GM21423 (cell line): ENCODE measurements at regions not wholly inside any gene's neighbourhood (a gene's known extent, or its start where the extent isn't known, plus 50 kb on each side); places are given as distances from the start of the nearest gene placed in this dataset.
A peak's percentile ranks its signal among the peaks of the same experiment; 100 is the strongest.
"Not testable (repeated sequence)": the region's sequence is repeated elsewhere in the genome, so short reads cannot be mapped to it uniquely, and the experiment has no call there.

Source experiments
- ATAC-seq: cut with Tn5 transposase; IDR thresholded peaks from one replicate; pipeline ENCODE4 v1.9.1; 2021; ENCODE audit warnings: mild to moderate bottlenecking, moderate library complexity; ENCODE audit not compliant: unreplicated experiment

GRCh38 chr3:153889905-153890334 is 231.3 kb upstream of the ARHGEF26 start:
- peak; percentile 57 for ATAC-seq

GRCh38 chr3:153892126-153892525 is 229.1 kb upstream of the ARHGEF26 start:
- ATAC-seq, result no peak

GRCh38 chr3:153894857-153895256 is 226.3 kb upstream of the ARHGEF26 start:
- no peak for ATAC-seq

- no peak for ATAC-seq
Observed at GRCh38 chr3:153896197-153896596, 225.0 kb upstream of the ARHGEF26 start.

- ATAC-seq, result peak; percentile 89
Observed at GRCh38 chr3:153897025-153897723, 224.0 kb upstream of the ARHGEF26 start.

GRCh38 chr3:153897842-153898241 is 223.3 kb upstream of the ARHGEF26 start:
- peak; percentile 72 for ATAC-seq

- no peak for ATAC-seq
Observed at GRCh38 chr3:153901152-153901551, 220.0 kb upstream of the ARHGEF26 start.

- ATAC-seq, result no peak
Observed at GRCh38 chr3:153901991-153902390, 219.2 kb upstream of the ARHGEF26 start.

- ATAC-seq, result peak; percentile 77
Observed at GRCh38 chr3:153903430-153903829, 217.8 kb upstream of the ARHGEF26 start.

- no peak for ATAC-seq
Observed at GRCh38 chr3:153906366-153906765, 214.8 kb upstream of the ARHGEF26 start.

- no peak for ATAC-seq
Observed at GRCh38 chr3:153910387-153910786, 210.8 kb upstream of the ARHGEF26 start.

GRCh38 chr3:153911116-153911515 is 210.1 kb upstream of the ARHGEF26 start:
- no peak for ATAC-seq

GRCh38 chr3:153919773-153920172 is 201.4 kb upstream of the ARHGEF26 start:
- no peak for ATAC-seq

- ATAC-seq, result no peak
Observed at GRCh38 chr3:153921826-153922225, 199.4 kb upstream of the ARHGEF26 start.

- no peak for ATAC-seq
Observed at GRCh38 chr3:153925841-153926514, 195.2 kb upstream of the ARHGEF26 start.

- ATAC-seq, result peak; percentile 91
Observed at GRCh38 chr3:153927107-153927506, 194.1 kb upstream of the ARHGEF26 start.

GRCh38 chr3:153928851-153929250 is 192.3 kb upstream of the ARHGEF26 start:
- no peak for ATAC-seq

- not testable (repeated sequence) for ATAC-seq
Observed at GRCh38 chr3:153933481-153933880, 187.7 kb upstream of the ARHGEF26 start.

GRCh38 chr3:153944084-153944483 is 177.1 kb upstream of the ARHGEF26 start:
- ATAC-seq, result no peak

- ATAC-seq, result no peak
Observed at GRCh38 chr3:153951276-153951675, 169.9 kb upstream of the ARHGEF26 start.

GRCh38 chr3:153952091-153952490 is 169.1 kb upstream of the ARHGEF26 start:
- no peak for ATAC-seq

GRCh38 chr3:153956613-153957012 is 164.6 kb upstream of the ARHGEF26 start:
- no peak for ATAC-seq
